Body of pancreas (tissue), 4 donors: ENCODE measurements at regions not wholly inside any gene's neighbourhood (a gene's known extent, or its start where the extent isn't known, plus 50 kb on each side); places are given as distances from the start of the nearest gene placed in this dataset.

Experiments
- POLR2A ChIP-seq, 3 donors: fragments of 450-650 bp; IDR thresholded peaks; one replicate each; pipeline ENCODE4 v1.6.1; 2016; ENCODE audit warnings: antibody characterized with exemption in 3 of 3, mild to moderate bottlenecking in 2 of 3
- TF ChIP-seq, protein P1 (sequence below), 7 experiments: fragments of 450-650 bp in 4 of 7; fragments of 200-600 bp in 3 of 7; sonication (generic) in 3 of 7; IDR thresholded peaks; one replicate each; pipeline ENCODE4 v1.5.1; 2016 to 2019; ENCODE audit warnings: antibody characterized with exemption in 7 of 7

DNA sequence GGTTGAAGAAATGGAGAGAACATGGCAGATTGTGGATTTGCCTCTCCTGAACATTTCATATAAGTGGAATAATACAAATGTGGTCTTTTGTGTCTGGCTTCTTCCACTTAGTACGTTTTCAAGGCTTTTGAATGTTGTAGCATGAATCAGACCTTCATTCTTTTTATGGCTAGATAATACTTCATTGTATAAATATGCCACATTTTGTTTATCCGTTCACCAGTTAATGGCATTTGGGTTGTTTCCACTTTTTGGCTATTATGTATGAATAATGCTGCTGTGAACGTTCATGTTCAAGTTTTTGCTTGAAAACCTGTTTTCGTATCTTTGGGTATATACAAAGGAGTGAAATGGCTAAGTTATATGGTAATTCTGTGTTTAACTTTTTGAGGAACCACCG is 130.4 kb downstream of the TANC2 start:
- no peak for TF ChIP-seq POLR2A (IDR thresholded peaks at IDR 0.05)
- TF ChIP-seq, protein P1, sequence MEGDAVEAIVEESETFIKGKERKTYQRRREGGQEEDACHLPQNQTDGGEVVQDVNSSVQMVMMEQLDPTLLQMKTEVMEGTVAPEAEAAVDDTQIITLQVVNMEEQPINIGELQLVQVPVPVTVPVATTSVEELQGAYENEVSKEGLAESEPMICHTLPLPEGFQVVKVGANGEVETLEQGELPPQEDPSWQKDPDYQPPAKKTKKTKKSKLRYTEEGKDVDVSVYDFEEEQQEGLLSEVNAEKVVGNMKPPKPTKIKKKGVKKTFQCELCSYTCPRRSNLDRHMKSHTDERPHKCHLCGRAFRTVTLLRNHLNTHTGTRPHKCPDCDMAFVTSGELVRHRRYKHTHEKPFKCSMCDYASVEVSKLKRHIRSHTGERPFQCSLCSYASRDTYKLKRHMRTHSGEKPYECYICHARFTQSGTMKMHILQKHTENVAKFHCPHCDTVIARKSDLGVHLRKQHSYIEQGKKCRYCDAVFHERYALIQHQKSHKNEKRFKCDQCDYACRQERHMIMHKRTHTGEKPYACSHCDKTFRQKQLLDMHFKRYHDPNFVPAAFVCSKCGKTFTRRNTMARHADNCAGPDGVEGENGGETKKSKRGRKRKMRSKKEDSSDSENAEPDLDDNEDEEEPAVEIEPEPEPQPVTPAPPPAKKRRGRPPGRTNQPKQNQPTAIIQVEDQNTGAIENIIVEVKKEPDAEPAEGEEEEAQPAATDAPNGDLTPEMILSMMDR (IDR thresholded peaks at IDR 0.05): no peak
